Gastrocnemius medialis (tissue), 4 donors: ENCODE measurements at regions not wholly inside any gene's neighbourhood (a gene's known extent, or its start where the extent isn't known, plus 50 kb on each side); places are given as distances from the start of the nearest gene placed in this dataset.

Source experiments
- CTCF ChIP-seq, 5 experiments: fragments of 450-650 bp in 3 of 5; fragments of 200-600 bp in 2 of 5; sonication (generic) in 2 of 5; IDR thresholded peaks in 4 of 5; conservative IDR thresholded peaks in 1 of 5; 1 replicate in 4 of 5; 2 replicates in 1 of 5; pipeline ENCODE4 v1.5.1; 2016 to 2019; ENCODE audit warnings: antibody characterized with exemption in 5 of 5, mild to moderate bottlenecking in 3 of 5, moderate library complexity in 3 of 5
- POLR2A ChIP-seq, 2 donors: fragments of 450-650 bp; IDR thresholded peaks; one replicate each; pipeline ENCODE4 v1.6.1; 2017; ENCODE audit warnings: antibody characterized with exemption in 2 of 2, mild to moderate bottlenecking in 2 of 2, moderate library complexity in 2 of 2

- TF ChIP-seq CTCF (IDR thresholded peaks at IDR 0.05 in 4 of 5, conservative IDR thresholded peaks at IDR 0.05 in 1 of 5) (no peak), POLR2A (IDR thresholded peaks at IDR 0.05) (no peak)
Observed at GRCh38 chr1:4481451-4481850, 173.0 kb upstream of the AJAP1 start.
